ENCODE measurements at regions not wholly inside any gene's neighbourhood (a gene's known extent, or its start where the extent isn't known, plus 50 kb on each side); places are given as distances from the start of the nearest gene placed in this dataset.
A peak's percentile ranks its signal among the peaks of the same experiment; 100 is the strongest.
"Not testable (repeated sequence)": the region's sequence is repeated elsewhere in the genome, so short reads cannot be mapped to it uniquely, and the experiment has no call there.

- not testable (repeated sequence) for DNase-seq
Observed at GRCh38 chr1:185538309-185538898, 195.8 kb upstream of the HMCN1 start.

GRCh38 chr1:185537596-185537995 lies 196.6 kb upstream of the HMCN1 start:
- no peak for DNase-seq

GRCh38 chr1:185536165-185536920 lies 197.8 kb upstream of the HMCN1 start:
- DNase-seq, result no peak

GRCh38 chr1:185535621-185536020 lies 198.6 kb upstream of the HMCN1 start:
- no peak for DNase-seq

GRCh38 chr1:185534801-185535200 lies 199.4 kb upstream of the HMCN1 start:
- DNase-seq, result peak; percentile 19

- no peak for DNase-seq
Observed at GRCh38 chr1:185533596-185533995, 200.6 kb upstream of the HMCN1 start.

GRCh38 chr1:185532856-185533255 lies 201.3 kb upstream of the HMCN1 start:
- no peak for DNase-seq

- no peak for DNase-seq
Observed at GRCh38 chr1:185531838-185532237, 202.4 kb upstream of the HMCN1 start.

GRCh38 chr1:185530215-185530614 lies 204.0 kb upstream of the HMCN1 start:
- DNase-seq, result no peak

- DNase-seq, result no peak
Observed at GRCh38 chr1:185529673-185530072, 204.5 kb upstream of the HMCN1 start.

GRCh38 chr1:185528084-185528676 lies 206.0 kb upstream of the HMCN1 start:
- DNase-seq, result no peak

- DNase-seq, result no peak
Observed at GRCh38 chr1:185526344-185527307, 207.6 kb upstream of the HMCN1 start.

- DNase-seq, result peak; percentile 24
Observed at GRCh38 chr1:185520188-185520920, 203.3 kb upstream of the IVNS1ABP start.

- DNase-seq, result no peak
Observed at GRCh38 chr1:185517808-185518419, 200.9 kb upstream of the IVNS1ABP start.

- DNase-seq, result not testable (repeated sequence)
Observed at GRCh38 chr1:185517301-185517700, 200.3 kb upstream of the IVNS1ABP start.

GRCh38 chr1:185515696-185516095 lies 198.7 kb upstream of the IVNS1ABP start:
- DNase-seq, result no peak

GRCh38 chr1:185514311-185514710 lies 197.3 kb upstream of the IVNS1ABP start:
- no peak for DNase-seq

GRCh38 chr1:185512442-185512841 lies 195.4 kb upstream of the IVNS1ABP start:
- DNase-seq, result no peak

- no peak for DNase-seq
Observed at GRCh38 chr1:185501099-185501498, 184.1 kb upstream of the IVNS1ABP start.

GRCh38 chr1:185500001-185500626 lies 183.1 kb upstream of the IVNS1ABP start:
- DNase-seq, result no peak

- DNase-seq, result no peak
Observed at GRCh38 chr1:185498207-185498606, 181.2 kb upstream of the IVNS1ABP start.

Data from hematopoietic multipotent progenitor cell treated with erythropoietin and hydrocortisone succinate and interleukin-3 and kit ligand, for 6 days (in vitro differentiated cells).